K562 (cell line): ENCODE measurements at regions not wholly inside any gene's neighbourhood (a gene's known extent, or its start where the extent isn't known, plus 50 kb on each side); places are given as distances from the start of the nearest gene placed in this dataset.

Experiments used
- ATAC-seq: fragments of 200-7000 bp; cut with Tn5 transposase; 3 replicates; pipeline ENCODE4 v1.9.1; 2020; ENCODE audit warnings: moderate library complexity
- BruUV-seq: library from RNA; stranded (reverse); fragments of 400-500 nt; replicated peaks from 2 replicates; lab custom pipeline; 2021; lab: Mats Ljungman, UMichigan
- CTCF ChIA-PET: fragments of 300-600 bp; formaldehyde crosslinking; extraction: SDS; loops from one replicate; lab custom pipeline; 2021; ENCODE audit warnings: low intra/inter-chr PET ratio; lab: Yijun Ruan, JAX
- POLR2A ChIA-PET: fragments of 300-600, 350-650 bp; sonication (Branson Sonifier 250); formaldehyde crosslinking; extraction: SDS; loops from one replicate; lab custom pipeline; 2021; ENCODE audit warnings: antibody characterized with exemption, inconsistent platforms; lab: Yijun Ruan, JAX
- DNase-seq, 4 experiments: peaks; one replicate each; pipeline versions ENCODE4 v3.0.0 to v3.0.0-alpha.2; 2011 to 2018; ENCODE audit warnings: low spot score in 3 of 4, mixed read lengths in 3 of 4; ENCODE audit errors: extremely low read depth in 1 of 4
- FAIRE-seq: peaks from 2 replicates; lab custom pipeline; 2011; peaks lifted over from hg19 to GRCh38; lab: Jason Lieb, UNC
- H2AFZ ChIP-seq: 2 replicates; pipeline ENCODE4 v1.6.0; 2011; ENCODE audit warnings: low read depth, low read length, control low read depth, inconsistent platforms
- H3K27ac ChIP-seq: fragments of 200-600 bp; 3 replicates; pipeline ENCODE4 v1.8.0; 2011; ENCODE audit warnings: low read depth, mild to moderate bottlenecking, control low read depth, inconsistent platforms, low read length, moderate library complexity, mixed read lengths; ENCODE audit errors: extremely low read depth
- H3K27me3 ChIP-seq, 2 experiments: fragments of 300-600 bp in 1 of 2; 2 replicates in 1 of 2; 3 replicates in 1 of 2; pipeline versions ENCODE4 v1.6.0 to v1.8.0; 2011; ENCODE audit warnings: inconsistent platforms in 2 of 2, low read length in 2 of 2, mild to moderate bottlenecking in 1 of 2, mixed read lengths in 1 of 2, moderate library complexity in 1 of 2; ENCODE audit not compliant: control insufficient read depth in 2 of 2, insufficient read depth in 2 of 2
- H3K36me3 ChIP-seq: fragments of 300-600 bp; 3 replicates; pipeline ENCODE4 v1.8.0; 2011; ENCODE audit warnings: mild to moderate bottlenecking, low read length, inconsistent platforms; ENCODE audit not compliant: control insufficient read depth, insufficient read depth
- H3K4me1 ChIP-seq, 2 experiments: fragments of 200-600 bp in 1 of 2; replicated peaks in 1 of 2; 2 replicates in 1 of 2; 3 replicates in 1 of 2; pipeline versions ENCODE4 v1.5.1 to v1.8.0; 2011; ENCODE audit warnings: inconsistent platforms in 2 of 2, low read length in 2 of 2, mild to moderate bottlenecking in 1 of 2, mixed read lengths in 1 of 2, moderate library complexity in 1 of 2; ENCODE audit not compliant: control insufficient read depth in 2 of 2, insufficient read depth in 2 of 2
- H3K4me2 ChIP-seq: 2 replicates; pipeline ENCODE4 v1.6.1; 2011; ENCODE audit warnings: low read length, control low read depth, inconsistent platforms, mixed read lengths; ENCODE audit not compliant: insufficient read depth
- H3K4me3 ChIP-seq: fragments of 200-600 bp; sonication (generic), shearing (Covaris generic); 2 replicates; pipeline ENCODE4 v1.5.1; 2016; ENCODE audit warnings: control low read depth, inconsistent platforms
- H3K79me2 ChIP-seq: fragments of 200-600 bp; 3 replicates; pipeline ENCODE4 v1.8.0; 2011; ENCODE audit warnings: low read length, inconsistent platforms; ENCODE audit not compliant: control insufficient read depth, insufficient read depth
- H3K9ac ChIP-seq, 2 experiments: 2 replicates each; pipeline versions ENCODE4 v1.6.0 to v1.6.1; 2011; ENCODE audit warnings: low read depth in 2 of 2, low read length in 2 of 2, control low read depth in 1 of 2, inconsistent platforms in 1 of 2, mild to moderate bottlenecking in 1 of 2, mixed read lengths in 1 of 2; ENCODE audit not compliant: insufficient read depth in 1 of 2
- H3K9me1 ChIP-seq: one replicate; pipeline ENCODE4 v1.6.0; 2011; ENCODE audit warnings: inconsistent platforms, mild to moderate bottlenecking, low read length, moderate library complexity; ENCODE audit not compliant: control insufficient read depth, insufficient read depth
- H3K9me3 ChIP-seq: replicated peaks from 2 replicates; pipeline ENCODE4 v1.5.1; 2011; ENCODE audit warnings: low read depth, low read length, inconsistent platforms; ENCODE audit not compliant: control insufficient read depth, insufficient read depth
- H4K20me1 ChIP-seq: replicated peaks from 2 replicates; pipeline ENCODE4 v1.6.1; 2011; ENCODE audit warnings: low read length, inconsistent platforms, mixed read lengths; ENCODE audit not compliant: control insufficient read depth, insufficient read depth
- COPS2 ChIP-seq: fragments of 450-650 bp; conservative IDR thresholded peaks from 2 replicates; pipeline ENCODE4 v1.6.1; 2016; ENCODE audit warnings: mild to moderate bottlenecking, moderate library complexity
- RFX1 ChIP-seq: fragments of 450-650 bp; IDR thresholded peaks from 2 replicates; pipeline ENCODE4 v1.6.1; 2016; ENCODE audit warnings: mild to moderate bottlenecking, moderate library complexity
- WGBS: fragments of 100-300 bp; shearing (Covaris generic); methylation state at CpG from one replicate; pipeline ENCODE4 v1.1.6; 2016; ENCODE audit warnings: low coverage, mixed read lengths; ENCODE audit not compliant: insufficient coverage; ENCODE audit errors: missing lambda C conversion rate; 5-methylcytosine and 5-hydroxymethylcytosine counted together
- in situ Hi-C: fragments of 300-500 bp; cut with MboI; formaldehyde crosslinking; loops from 4 replicates; pipeline ENCODE4 v1.15.0; 2018; ENCODE audit warnings: inconsistent platforms, mixed read lengths
- intact Hi-C: fragments of 100-400 bp; cut with micrococcal nuclease; formaldehyde crosslinking; loops from 2 replicates; pipeline ENCODE4 v1.14.2; 2022
- TF ChIP-seq, protein P1 (sequence below): fragments of 450-650 bp; formaldehyde crosslinking; IDR thresholded peaks from 2 replicates; pipeline ENCODE4 v1.4.0; 2020; ENCODE audit warnings: mild to moderate bottlenecking, moderate library complexity
- TF ChIP-seq, protein P2 (sequence below), 2 experiments: fragments of 200-800 bp in 1 of 2; sonication (Bioruptor generic) in 1 of 2; sonication (generic) in 1 of 2; formaldehyde crosslinking in 1 of 2; IDR thresholded peaks in 1 of 2; conservative IDR thresholded peaks in 1 of 2; 2 replicates each; pipeline versions ENCODE4 v1.5.0 to v1.6.1; 2016 to 2020; ENCODE audit warnings: missing compliant biosample characterization in 1 of 2, missing genetic modification characterization in 1 of 2, missing genetic modification reagents in 1 of 2

DNA sequence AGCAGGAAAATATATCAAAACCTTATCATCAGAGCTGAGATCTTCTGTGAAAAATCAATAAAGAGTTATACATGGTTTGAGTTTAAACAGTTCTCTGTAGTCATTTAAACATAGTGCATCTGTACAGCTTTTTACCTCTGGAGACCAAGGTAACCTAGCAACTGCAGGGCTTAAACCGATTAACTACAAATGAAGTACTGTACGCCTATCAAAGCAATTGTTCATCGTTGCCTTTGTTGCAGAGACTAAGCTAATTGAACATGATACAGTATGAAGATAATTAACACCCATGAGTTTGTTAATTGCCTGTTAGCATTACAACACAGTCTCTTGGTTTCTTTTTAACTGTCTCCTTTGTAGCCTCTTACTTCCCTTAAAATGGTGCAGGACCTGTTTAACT, 147.9 kb downstream of the LNPK start:
- ChIA-PET POLR2A (interaction anchor here (1.0 to 1.3 kb wide), 2 partner anchors 10 to 14 kb away, joined by 5 to 7 read pairs; no protein-coding TSS in a partner anchor), CTCF (no interaction called here)
- FAIRE-seq (no peak), ATAC-seq (no peak), DNase-seq (no peak)
- H3K9ac ChIP-seq: no peak overlapping the region
- no peaks in the 10 kb centered on the region for H3K9me3 ChIP-seq
- no peaks in the 10 kb centered on the region for H3K36me3 ChIP-seq
- H3K79me2 ChIP-seq: no peaks in the 10 kb centered on the region
- TF ChIP-seq, protein P1, sequence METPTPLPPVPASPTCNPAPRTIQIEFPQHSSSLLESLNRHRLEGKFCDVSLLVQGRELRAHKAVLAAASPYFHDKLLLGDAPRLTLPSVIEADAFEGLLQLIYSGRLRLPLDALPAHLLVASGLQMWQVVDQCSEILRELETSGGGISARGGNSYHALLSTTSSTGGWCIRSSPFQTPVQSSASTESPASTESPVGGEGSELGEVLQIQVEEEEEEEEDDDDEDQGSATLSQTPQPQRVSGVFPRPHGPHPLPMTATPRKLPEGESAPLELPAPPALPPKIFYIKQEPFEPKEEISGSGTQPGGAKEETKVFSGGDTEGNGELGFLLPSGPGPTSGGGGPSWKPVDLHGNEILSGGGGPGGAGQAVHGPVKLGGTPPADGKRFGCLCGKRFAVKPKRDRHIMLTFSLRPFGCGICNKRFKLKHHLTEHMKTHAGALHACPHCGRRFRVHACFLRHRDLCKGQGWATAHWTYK: no peak
- TF ChIP-seq COPS2 (no peak), RFX1 (0 out of 2 replicates have a peak, but pooled peaks have one; percentile 16)
- TF ChIP-seq, protein P2, sequence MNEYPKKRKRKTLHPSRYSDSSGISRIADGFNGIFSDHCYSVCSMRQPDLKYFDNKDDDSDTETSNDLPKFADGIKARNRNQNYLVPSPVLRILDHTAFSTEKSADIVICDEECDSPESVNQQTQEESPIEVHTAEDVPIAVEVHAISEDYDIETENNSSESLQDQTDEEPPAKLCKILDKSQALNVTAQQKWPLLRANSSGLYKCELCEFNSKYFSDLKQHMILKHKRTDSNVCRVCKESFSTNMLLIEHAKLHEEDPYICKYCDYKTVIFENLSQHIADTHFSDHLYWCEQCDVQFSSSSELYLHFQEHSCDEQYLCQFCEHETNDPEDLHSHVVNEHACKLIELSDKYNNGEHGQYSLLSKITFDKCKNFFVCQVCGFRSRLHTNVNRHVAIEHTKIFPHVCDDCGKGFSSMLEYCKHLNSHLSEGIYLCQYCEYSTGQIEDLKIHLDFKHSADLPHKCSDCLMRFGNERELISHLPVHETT (CRISPR knock-in tag; conservative IDR thresholded peaks at IDR 0.05 in 1 of 2, IDR thresholded peaks at IDR 0.05 in 1 of 2): no peak
- H3K4me1 ChIP-seq: no peaks in the 10 kb centered on the region
- no peak overlapping the region for H3K4me2 ChIP-seq
- no peak overlapping the region for H3K4me3 ChIP-seq
- H3K9me1 ChIP-seq: no peaks in the 10 kb centered on the region
- H3K27ac ChIP-seq: no peak overlapping the region
- H3K27me3 ChIP-seq: peaks cover 11 to 15% of the 10 kb centered on the region in 2 experiments; a peak in 4 of 5 replicates
- 0% methylated on average over 3 of the region's 3 CpGs for WGBS
- no TSS peak for BruUV-seq
- no peak overlapping the region for H2AFZ ChIP-seq
- no peaks in the 10 kb centered on the region for H4K20me1 ChIP-seq
- intact Hi-C loops (loop anchor here (10.0 kb wide), 2 partner anchors 169 to 439 kb away; no protein-coding TSS in a partner anchor), in situ Hi-C loops (no loop called here)
